Mesodermal cell (in vitro differentiated cells): ENCODE measurements at regions not wholly inside any gene's neighbourhood (a gene's known extent, or its start where the extent isn't known, plus 50 kb on each side); places are given as distances from the start of the nearest gene placed in this dataset.
"Not testable (repeated sequence)": the region's sequence is repeated elsewhere in the genome, so short reads cannot be mapped to it uniquely, and the experiment has no call there.

Experiments used
- H3K27ac ChIP-seq: 2 replicates; pipeline ENCODE4 v1.7.0; 2013; ENCODE audit warnings: mild to moderate bottlenecking, low read depth, low read length, moderate library complexity; ENCODE audit not compliant: severe bottlenecking
- H3K36me3 ChIP-seq: 2 replicates; pipeline ENCODE4 v1.7.1; 2013; ENCODE audit warnings: mild to moderate bottlenecking, low read length, moderate library complexity; ENCODE audit not compliant: control insufficient read depth, insufficient read depth
- H3K4me1 ChIP-seq: one replicate; pipeline ENCODE4 v1.7.1; 2013; ENCODE audit warnings: mild to moderate bottlenecking, low read length; ENCODE audit not compliant: insufficient read depth, control insufficient read depth, poor library complexity, severe bottlenecking
- H3K4me3 ChIP-seq: 2 replicates; pipeline ENCODE4 v1.7.0; 2013; ENCODE audit warnings: low read length, control low read depth, mild to moderate bottlenecking; ENCODE audit not compliant: insufficient read depth, poor library complexity, severe bottlenecking; ENCODE audit errors: extremely low read depth
- H3K9me3 ChIP-seq: 2 replicates; pipeline ENCODE4 v1.7.1; 2013; ENCODE audit warnings: mild to moderate bottlenecking, low read length, moderate library complexity; ENCODE audit not compliant: control insufficient read depth
- WGBS, 2 experiments: methylation state at CpG; one replicate each; pipeline ENCODE4 v1.1.5; 2013; ENCODE audit warnings: missing lambda C conversion rate in 2 of 2; ENCODE audit not compliant: insufficient coverage in 2 of 2; 5-methylcytosine and 5-hydroxymethylcytosine counted together

DNA sequence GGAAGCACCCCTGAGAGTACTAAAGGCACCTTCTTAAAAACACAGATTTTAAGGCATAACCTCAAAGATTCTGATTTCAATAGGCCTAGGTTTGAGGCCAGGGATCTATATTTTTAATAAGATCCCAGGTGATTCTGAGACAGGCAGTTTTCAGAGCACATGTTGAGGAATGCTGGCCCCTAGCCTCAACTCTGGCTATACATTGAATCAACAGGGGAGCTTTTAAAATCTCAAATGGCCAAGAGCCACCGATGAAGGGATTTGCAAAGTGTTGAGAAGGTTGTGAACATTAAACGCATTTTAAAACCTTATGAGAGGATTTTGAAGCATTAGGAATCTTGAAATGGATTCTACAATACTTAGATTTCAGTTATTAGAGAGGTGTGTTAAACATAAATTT is 268.8 kb upstream of the ARHGEF26 start:
- no peak overlapping the region for H3K27ac ChIP-seq
- H3K4me3 ChIP-seq: no peak overlapping the region
- no peaks in the 10 kb centered on the region for H3K36me3 ChIP-seq
- WGBS, 2 experiments: no CpG with 5 or more reads among the region's 2 CpGs
- H3K9me3 ChIP-seq: no peaks in the 10 kb centered on the region
- no peaks in the 10 kb centered on the region for H3K4me1 ChIP-seq

DNA sequence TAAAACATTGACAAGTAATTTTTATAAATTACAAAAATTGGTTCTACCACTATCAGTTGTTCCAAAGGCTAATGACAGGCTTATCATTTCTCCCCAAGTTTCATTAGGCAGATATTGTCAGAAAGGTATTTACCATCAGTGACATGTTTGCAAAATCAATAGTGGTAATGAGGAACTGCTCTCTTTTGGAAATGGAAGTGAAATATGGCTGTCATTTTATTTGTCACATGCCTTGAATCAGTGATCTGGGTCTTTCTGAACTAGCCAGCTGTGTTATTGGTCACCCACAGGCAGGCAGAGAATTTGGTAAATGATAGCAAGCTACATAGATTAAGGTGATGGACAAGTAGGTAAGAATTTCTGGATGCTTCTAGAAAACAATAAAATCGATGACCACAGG is 268.0 kb upstream of the ARHGEF26 start:
- no peaks in the 10 kb centered on the region for H3K9me3 ChIP-seq
- no peak overlapping the region for H3K4me3 ChIP-seq
- no CpG with 5 or more reads among the region's 1 CpG for WGBS, 2 experiments
- no peaks in the 10 kb centered on the region for H3K4me1 ChIP-seq
- no peak overlapping the region for H3K27ac ChIP-seq
- H3K36me3 ChIP-seq: no peaks in the 10 kb centered on the region

DNA sequence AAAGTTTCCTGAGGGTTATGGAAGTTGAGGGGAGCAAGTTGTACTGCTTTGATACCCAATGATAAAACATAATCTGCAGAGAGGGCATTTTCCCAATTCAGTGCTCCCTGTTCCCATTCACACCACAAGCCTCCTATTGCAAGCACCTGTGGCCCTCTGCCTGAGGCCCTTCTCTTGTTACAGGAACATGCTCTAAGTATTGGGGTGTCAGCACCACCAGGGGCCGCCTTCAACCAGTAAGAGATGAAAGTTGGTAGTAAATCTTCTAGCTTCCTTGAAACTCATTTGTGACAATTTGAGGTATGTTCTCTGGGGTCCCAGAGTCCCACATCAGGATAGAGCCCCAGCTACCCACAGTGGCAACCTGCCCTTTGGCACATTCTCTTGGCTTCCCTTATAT is 265.4 kb upstream of the ARHGEF26 start:
- WGBS, 2 experiments: 100% methylated on average over 1 of the region's 1 CpG; no CpG with 5 or more reads in 1 of the 2 experiments
- H3K36me3 ChIP-seq: no peaks in the 10 kb centered on the region
- H3K4me1 ChIP-seq: no peaks in the 10 kb centered on the region

DNA sequence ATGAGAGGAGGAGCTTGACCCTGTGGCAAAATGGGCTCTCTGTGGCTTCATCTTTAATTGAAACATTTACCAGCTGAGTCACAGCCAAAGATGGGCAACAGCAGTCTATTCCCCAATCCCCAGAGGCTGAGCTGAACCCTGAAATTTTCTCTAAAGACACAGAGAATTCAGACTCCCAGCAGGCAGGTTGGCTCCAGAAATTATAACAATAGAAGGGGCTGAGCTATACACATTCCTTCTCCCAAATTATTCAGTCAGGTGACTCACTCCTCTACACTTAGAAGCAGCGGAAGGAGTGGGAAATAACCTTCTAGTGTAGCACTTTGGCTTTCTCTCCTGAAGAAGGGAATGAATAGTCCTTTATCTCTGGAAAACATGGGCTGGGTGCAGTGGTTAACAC is 264.3 kb upstream of the ARHGEF26 start:
- Histone ChIP-seq H3K9me3 (no peaks in the 10 kb centered on the region), H3K4me1 (no peaks in the 10 kb centered on the region), H3K4me3 (no peak overlapping the region), H3K36me3 (no peaks in the 10 kb centered on the region), H3K27ac (no peak overlapping the region)
- 100% methylated on average over 1 of the region's 1 CpG; no CpG with 5 or more reads in 1 of the 2 experiments for WGBS, 2 experiments

More for the DNA sequence above, 265.4 kb upstream of the ARHGEF26 start:
- Histone ChIP-seq H3K9me3 (no peaks in the 10 kb centered on the region), H3K4me3 (no peak overlapping the region), H3K27ac (no peak overlapping the region)

DNA sequence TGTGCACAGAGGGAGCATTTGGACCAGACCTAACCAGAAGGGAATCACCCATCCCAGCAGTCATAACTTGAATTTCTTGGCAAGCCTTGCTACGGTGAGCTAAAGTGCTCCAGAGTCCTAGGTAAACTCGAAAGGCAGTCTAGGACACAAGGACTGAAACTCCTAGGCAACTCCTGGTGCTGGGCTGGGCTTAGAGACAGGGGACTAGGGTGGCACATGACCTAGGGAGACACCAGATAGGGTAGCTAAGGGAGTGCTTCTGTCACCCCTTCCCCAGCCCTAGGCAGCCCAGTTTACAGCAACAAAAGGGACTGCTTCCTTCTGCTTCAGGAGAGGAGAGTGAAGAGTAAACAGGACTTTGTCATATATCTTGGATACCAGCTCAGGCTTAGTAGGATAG is 256.4 kb upstream of the ARHGEF26 start:
- no peaks in the 10 kb centered on the region for H3K36me3 ChIP-seq
- no peaks in the 10 kb centered on the region for H3K4me1 ChIP-seq
- no peaks in the 10 kb centered on the region for H3K9me3 ChIP-seq
- H3K4me3 ChIP-seq: no peak overlapping the region
- WGBS, 2 experiments: 89 to 95% methylated on average over 2 of the region's 2 CpGs
- H3K27ac ChIP-seq: no peak overlapping the region

DNA sequence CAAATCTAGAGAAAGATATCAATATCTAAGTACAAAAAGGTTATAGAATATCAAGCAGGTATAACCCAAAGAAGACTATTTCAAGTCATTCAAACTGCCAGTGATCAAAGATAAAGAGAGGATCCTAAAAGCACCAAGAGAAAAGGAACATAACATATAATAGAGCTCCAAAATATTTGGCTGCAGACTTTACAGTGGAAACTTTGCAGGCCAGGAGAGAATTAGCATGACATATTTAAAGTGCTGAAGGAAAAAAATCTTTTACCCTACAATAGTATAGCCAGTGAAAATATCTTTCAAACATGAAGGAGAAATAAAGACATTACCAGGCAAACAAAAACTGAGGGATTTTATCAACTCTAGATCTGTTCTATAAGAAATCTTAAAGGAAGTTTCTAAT is 254.3 kb upstream of the ARHGEF26 start:
- H3K4me1 ChIP-seq: no peaks in the 10 kb centered on the region
- H3K9me3 ChIP-seq: no peaks in the 10 kb centered on the region
- H3K4me3 ChIP-seq: no peak overlapping the region
- no peaks in the 10 kb centered on the region for H3K36me3 ChIP-seq
- H3K27ac ChIP-seq: no peak overlapping the region

DNA sequence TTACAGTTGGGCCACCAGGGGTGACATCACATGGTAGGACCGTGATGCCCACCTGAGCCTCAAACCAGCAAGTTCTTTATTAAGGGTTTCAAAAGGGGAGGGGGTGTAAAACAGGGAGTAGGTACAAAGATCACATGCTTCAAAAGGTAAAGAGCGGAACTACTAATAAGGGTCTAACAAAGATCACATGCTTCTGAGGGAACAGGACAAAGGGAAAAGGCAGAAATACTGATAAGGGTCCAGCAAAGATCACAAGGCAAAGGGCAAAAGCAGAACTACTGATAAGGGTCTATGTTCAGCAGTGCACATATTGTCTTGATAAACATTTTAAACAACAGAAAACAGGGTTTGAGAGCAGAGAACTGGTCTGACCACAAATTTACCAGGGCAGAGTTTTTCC is 246.8 kb upstream of the ARHGEF26 start:
- not testable (repeated sequence) for H3K36me3 ChIP-seq, H3K9me3 ChIP-seq, H3K27ac ChIP-seq, H3K4me3 ChIP-seq, H3K4me1 ChIP-seq
- 92 to 100% methylated on average over 1 to 2 of the region's 2 CpGs for WGBS, 2 experiments

DNA sequence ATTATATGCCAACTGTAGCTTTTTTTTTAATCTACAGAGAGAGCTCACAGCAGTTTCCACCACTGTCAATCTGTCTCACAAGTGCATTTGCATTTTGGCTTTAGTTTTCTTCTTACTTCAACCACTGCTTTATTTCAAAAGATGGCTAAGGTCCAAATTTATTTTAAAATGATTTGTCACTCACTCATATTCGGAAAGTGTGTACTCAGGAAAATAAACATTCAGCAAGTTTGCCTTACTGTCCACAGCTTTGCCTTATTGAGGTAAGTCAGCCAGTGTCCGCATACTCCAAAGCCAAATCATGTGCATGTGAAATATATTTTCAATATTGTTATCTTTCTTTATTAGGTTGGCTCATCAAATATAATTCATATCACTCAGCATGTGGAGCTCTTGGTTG is 240.7 kb upstream of the ARHGEF26 start:
- Histone ChIP-seq H3K27ac (no peak overlapping the region), H3K4me1 (no peaks in the 10 kb centered on the region), H3K9me3 (no peaks in the 10 kb centered on the region), H3K4me3 (no peak overlapping the region), H3K36me3 (no peaks in the 10 kb centered on the region)
- 80% methylated on average over 1 of the region's 2 CpGs; no CpG with 5 or more reads in 1 of the 2 experiments for WGBS, 2 experiments

DNA sequence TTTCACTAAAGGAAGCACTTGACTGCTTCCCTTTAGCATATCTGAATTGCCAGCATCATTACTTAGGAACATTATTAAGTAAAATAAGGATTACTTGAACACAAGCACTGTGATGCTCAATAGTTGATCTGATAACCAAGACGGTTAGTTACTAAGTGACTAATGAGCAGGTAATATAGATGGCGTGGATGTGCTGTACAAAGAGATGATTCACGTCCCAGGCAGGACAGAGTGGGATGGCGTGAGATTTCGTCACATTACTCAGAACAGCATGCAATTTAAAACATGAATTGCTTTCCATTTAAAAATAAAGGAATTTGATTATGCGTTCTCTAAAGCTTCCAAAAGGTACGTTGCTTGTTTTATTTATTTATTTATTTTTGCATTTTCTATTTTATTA is 240.0 kb upstream of the ARHGEF26 start:
- Histone ChIP-seq H3K36me3 (no peaks in the 10 kb centered on the region), H3K4me1 (no peaks in the 10 kb centered on the region), H3K9me3 (no peaks in the 10 kb centered on the region), H3K4me3 (no peak overlapping the region), H3K27ac (no peak overlapping the region)
- WGBS, 2 experiments: 87 to 92% methylated on average over 2 to 3 of the region's 7 CpGs

DNA sequence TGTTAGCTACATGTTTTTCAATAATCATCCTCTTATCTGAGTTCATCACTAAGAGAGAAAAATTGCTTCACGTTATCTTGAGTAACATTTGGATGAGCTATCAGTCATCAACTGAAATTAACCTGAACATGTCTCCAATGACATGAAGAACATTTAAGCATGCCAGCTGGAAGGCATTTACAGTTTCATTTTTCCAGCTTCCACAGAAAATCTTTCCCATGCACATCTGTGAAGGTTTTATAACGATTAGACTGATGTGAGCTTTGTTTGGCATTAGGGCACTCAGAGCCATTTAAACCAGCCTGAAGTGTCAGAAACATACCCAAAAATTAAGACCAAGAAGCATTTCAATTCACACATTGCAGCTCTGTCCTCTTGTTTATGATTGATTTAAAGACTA is 235.8 kb upstream of the ARHGEF26 start:
- H3K27ac ChIP-seq: no peak overlapping the region
- H3K4me3 ChIP-seq: no peak overlapping the region
- H3K9me3 ChIP-seq: no peaks in the 10 kb centered on the region
- H3K36me3 ChIP-seq: no peaks in the 10 kb centered on the region
- WGBS, 2 experiments: 80 to 100% methylated on average over 1 of the region's 2 CpGs
- H3K4me1 ChIP-seq: no peaks in the 10 kb centered on the region

DNA sequence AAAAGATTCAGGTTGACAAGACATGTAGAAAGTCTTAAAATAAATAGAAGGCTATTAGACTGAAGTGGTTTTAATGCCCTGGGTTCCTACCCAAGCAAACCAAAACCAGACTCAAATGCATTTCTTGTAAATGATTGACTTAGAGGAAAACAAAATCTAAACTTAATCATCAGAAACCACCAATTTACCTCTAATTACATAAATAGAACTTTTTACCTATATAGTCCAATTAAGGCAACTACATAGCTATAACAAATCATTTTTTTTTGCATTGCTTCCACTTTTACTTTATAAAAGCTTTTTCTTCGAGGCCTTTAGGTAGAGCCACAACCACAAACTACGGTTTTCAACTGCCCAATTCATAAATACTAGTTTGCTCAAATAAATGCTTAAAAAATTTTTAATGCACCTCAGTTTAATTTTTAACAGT is 231.3 kb upstream of the ARHGEF26 start:
- Histone ChIP-seq H3K9me3 (no peaks in the 10 kb centered on the region), H3K36me3 (no peaks in the 10 kb centered on the region), H3K27ac (no peak overlapping the region), H3K4me1 (no peaks in the 10 kb centered on the region), H3K4me3 (no peak overlapping the region)
- 0 to 50% methylated on average over 1 to 2 of the region's 2 CpGs for WGBS, 2 experiments

DNA sequence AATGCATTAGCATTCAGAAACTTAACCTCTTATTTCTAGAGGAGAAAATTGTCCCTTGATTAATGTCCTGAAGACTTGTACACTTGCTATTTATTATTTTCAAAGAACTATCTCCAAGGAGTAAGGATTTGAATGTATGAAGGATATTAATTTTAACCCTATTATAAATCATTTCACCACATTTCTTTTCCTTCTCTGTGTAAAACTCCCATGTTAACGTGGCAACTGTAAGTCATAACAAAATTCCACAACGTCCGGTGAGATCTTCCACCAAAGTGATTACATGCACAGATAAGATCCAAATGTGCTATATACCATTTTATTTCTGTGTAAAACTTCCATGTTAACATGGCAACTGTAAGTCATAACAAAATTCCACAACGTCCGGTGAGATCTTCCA is 229.1 kb upstream of the ARHGEF26 start:
- Histone ChIP-seq H3K27ac (no peak overlapping the region), H3K4me3 (no peak overlapping the region), H3K36me3 (no peaks in the 10 kb centered on the region), H3K4me1 (no peaks in the 10 kb centered on the region), H3K9me3 (no peaks in the 10 kb centered on the region)
- 80 to 93% methylated on average over 1 to 5 of the region's 5 CpGs for WGBS, 2 experiments
